ENCODE measurements at regions not wholly inside any gene's neighbourhood (a gene's known extent, or its start where the extent isn't known, plus 50 kb on each side); places are given as distances from the start of the nearest gene placed in this dataset.

- FAIRE-seq = no peak
- TF ChIP-seq CTCF (IDR thresholded peaks at IDR 0.05; ENCODE audit: insufficient read depth, missing control alignments) = no peak
- no peak for DNase-seq (ENCODE audit: insufficient read length, low spot score)
Measured at GRCh38 chr1:38120552-38121230, 74.1 kb upstream of the POU3F1 start.

- DNase-seq (ENCODE audit: insufficient read length, low spot score) (no peak), FAIRE-seq (no peak)
- no peak for TF ChIP-seq CTCF (IDR thresholded peaks at IDR 0.05; ENCODE audit: insufficient read depth, missing control alignments)
Measured at GRCh38 chr1:38118976-38119375, 72.4 kb upstream of the POU3F1 start.

- TF ChIP-seq CTCF (IDR thresholded peaks at IDR 0.05; ENCODE audit: insufficient read depth, missing control alignments) = no peak
- FAIRE-seq (no peak), DNase-seq (ENCODE audit: insufficient read length, low spot score) (no peak)
Measured at GRCh38 chr1:38117444-38117887, 70.9 kb upstream of the POU3F1 start.

GRCh38 chr1:38115682-38116202 is 69.1 kb upstream of the POU3F1 start:
- DNase-seq (ENCODE audit: insufficient read length, low spot score) = no peak
- FAIRE-seq = no peak
- no peak for TF ChIP-seq CTCF (IDR thresholded peaks at IDR 0.05; ENCODE audit: insufficient read depth, missing control alignments)

- DNase-seq (ENCODE audit: insufficient read length, low spot score) (no peak), FAIRE-seq (no peak)
- no peak for TF ChIP-seq CTCF (IDR thresholded peaks at IDR 0.05; ENCODE audit: insufficient read depth, missing control alignments)
Measured at GRCh38 chr1:38115226-38115625, 68.6 kb upstream of the POU3F1 start.

GRCh38 chr1:38114241-38115026 is 67.8 kb upstream of the POU3F1 start:
- no peak for FAIRE-seq
- no peak for DNase-seq (ENCODE audit: insufficient read length, low spot score)
- no peak for TF ChIP-seq CTCF (IDR thresholded peaks at IDR 0.05; ENCODE audit: insufficient read depth, missing control alignments)

Data from D721Med (cell line).